COLO668 (cell line): ENCODE measurements at regions not wholly inside any gene's neighbourhood (a gene's known extent, or its start where the extent isn't known, plus 50 kb on each side); places are given as distances from the start of the nearest gene placed in this dataset.

Experiments used
- DNase-seq: peaks from one replicate; lab custom pipeline; 2025; ENCODE audit not compliant: unreplicated experiment; lab: John Stamatoyannopoulos, UW

GRCh38 chr16:79735271-79735670, 134.7 kb upstream of the MAF start:
- no peak for DNase-seq

- DNase-seq, result no peak
Observed at GRCh38 chr16:79734721-79735120, 134.2 kb upstream of the MAF start.

GRCh38 chr16:79728923-79729240, 128.3 kb upstream of the MAF start:
- DNase-seq, result no peak

GRCh38 chr16:79728048-79728922, 127.7 kb upstream of the MAF start:
- no peak for DNase-seq

GRCh38 chr16:79726902-79727301, 126.4 kb upstream of the MAF start:
- no peak for DNase-seq

- DNase-seq, result no peak
Observed at GRCh38 chr16:79725051-79725450, 124.5 kb upstream of the MAF start.

GRCh38 chr16:79723583-79724168, 123.1 kb upstream of the MAF start:
- DNase-seq, result no peak

- no peak for DNase-seq
Observed at GRCh38 chr16:79721270-79721669, 120.7 kb upstream of the MAF start.

- no peak for DNase-seq
Observed at GRCh38 chr16:79717333-79718137, 117.0 kb upstream of the MAF start.

GRCh38 chr16:79716645-79717332, 116.3 kb upstream of the MAF start:
- no peak for DNase-seq

- DNase-seq, result no peak
Observed at GRCh38 chr16:79715061-79715460, 114.5 kb upstream of the MAF start.

- no peak for DNase-seq
Observed at GRCh38 chr16:79714440-79714839, 113.9 kb upstream of the MAF start.

GRCh38 chr16:79713609-79714309, 113.2 kb upstream of the MAF start:
- no peak for DNase-seq

GRCh38 chr16:79712276-79712675, 111.7 kb upstream of the MAF start:
- DNase-seq, result no peak

- DNase-seq, result no peak
Observed at GRCh38 chr16:79707876-79708275, 107.3 kb upstream of the MAF start.

GRCh38 chr16:79703066-79703465, 102.5 kb upstream of the MAF start:
- no peak for DNase-seq

GRCh38 chr16:79698341-79698753, 97.8 kb upstream of the MAF start:
- DNase-seq, result no peak

- DNase-seq, result no peak
Observed at GRCh38 chr16:79697562-79698112, 97.1 kb upstream of the MAF start.

GRCh38 chr16:79691007-79691406, 90.5 kb upstream of the MAF start:
- no peak for DNase-seq

GRCh38 chr16:79690159-79690558, 89.6 kb upstream of the MAF start:
- no peak for DNase-seq
